ENCODE measurements at regions not wholly inside any gene's neighbourhood (a gene's known extent, or its start where the extent isn't known, plus 50 kb on each side); places are given as distances from the start of the nearest gene placed in this dataset.
"Not testable (repeated sequence)": the region's sequence is repeated elsewhere in the genome, so short reads cannot be mapped to it uniquely, and the experiment has no call there.

DNA sequence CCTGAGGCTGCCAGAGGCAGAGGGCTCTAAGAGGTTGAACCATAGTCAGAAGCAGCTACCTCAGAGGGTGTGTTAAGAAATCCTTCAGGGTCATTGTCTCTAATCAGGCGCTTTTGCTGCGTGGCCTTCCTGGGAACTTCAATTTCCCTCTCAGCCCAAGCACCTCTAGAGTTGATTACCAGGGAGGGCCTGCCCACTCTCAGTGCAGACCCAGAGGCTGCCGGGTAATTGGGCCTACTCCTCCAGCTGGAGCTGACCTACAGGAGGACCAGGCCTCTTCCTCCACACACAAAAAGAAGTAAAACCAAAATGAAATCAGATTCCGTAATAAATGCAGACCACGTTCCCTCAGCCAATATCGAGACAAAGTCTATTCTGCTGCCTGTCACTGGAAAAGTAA is 305.0 kb upstream of the CCL2 start:
- no peak for DNase-seq

DNA sequence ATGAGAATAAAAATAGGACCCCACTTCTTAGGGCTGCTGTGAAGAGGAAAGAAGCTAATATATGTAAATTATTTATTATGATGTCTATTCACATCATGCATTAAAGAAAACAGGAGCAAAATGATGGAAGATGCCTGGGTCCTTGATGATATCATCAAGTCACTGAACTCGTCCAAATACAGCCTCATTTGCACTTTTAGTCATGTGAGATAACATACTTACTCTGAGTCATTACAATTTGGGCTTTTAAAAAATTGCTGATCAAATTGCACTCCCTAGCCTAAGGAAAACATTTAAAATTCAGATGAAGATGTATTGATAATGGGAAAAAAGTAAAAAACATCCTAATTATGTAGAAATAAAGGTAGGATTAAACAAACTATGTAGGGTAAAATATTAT is 302.7 kb upstream of the CCL2 start:
- no peak for DNase-seq

DNA sequence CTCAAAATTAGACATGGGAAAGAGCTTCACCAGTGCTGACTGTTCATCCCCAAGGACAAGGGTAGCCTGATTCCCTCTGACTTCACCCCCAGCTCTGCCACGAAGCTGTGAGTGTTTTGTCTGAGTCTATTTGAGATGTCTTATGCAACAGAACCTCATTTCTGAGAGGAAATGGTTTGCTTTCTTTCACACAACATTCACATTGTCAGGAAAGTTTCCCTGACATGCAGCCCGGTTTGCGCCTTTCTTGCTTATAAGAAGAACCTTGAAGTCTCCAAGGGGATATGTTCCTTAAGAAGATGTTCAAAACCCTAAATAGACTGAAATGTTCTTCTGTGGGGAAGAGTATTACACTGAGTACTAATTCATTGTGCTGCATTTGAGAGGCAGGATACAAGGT is 300.5 kb upstream of the CCL2 start:
- DNase-seq = no peak

DNA sequence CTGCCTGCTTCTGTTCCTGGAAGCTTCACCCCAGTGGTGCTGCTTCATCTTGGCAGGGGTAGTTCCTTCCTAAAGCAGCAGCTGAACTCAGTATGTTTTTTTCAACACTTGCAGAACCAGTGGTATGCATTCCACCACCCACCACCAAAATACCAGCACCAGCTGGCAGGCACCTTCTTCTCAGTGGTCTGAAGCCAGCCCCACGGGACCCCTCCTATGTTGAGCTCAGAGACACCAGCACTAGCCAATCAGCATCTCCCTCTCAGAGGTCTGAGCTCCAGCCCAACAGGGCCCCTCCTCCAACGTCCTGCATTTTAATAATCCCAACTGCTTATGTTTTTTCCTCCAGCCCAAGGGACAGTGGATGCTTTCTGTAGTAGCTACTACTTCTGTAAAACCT is 299.6 kb upstream of the CCL2 start:
- no peak for DNase-seq

DNA sequence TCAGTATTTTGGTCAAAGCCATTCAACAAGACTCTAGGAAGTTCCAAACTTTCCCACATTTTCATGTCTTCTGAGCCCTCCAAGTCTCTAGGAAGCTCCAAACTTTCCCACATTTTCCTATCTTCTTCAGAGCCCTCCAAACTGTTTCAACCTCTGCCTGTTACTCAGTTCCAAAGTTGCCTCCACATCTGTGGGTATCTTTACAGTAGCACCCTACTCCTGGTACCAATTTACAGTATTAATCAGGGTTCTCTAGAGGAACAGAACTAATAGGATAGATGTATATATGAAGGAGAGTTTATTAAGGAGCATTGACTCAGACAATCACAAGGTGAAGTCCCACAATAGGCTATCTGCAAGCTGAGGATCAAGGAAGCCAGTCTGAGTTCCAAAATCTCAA is 296.0 kb upstream of the CCL2 start:
- DNase-seq = not testable (repeated sequence)

DNA sequence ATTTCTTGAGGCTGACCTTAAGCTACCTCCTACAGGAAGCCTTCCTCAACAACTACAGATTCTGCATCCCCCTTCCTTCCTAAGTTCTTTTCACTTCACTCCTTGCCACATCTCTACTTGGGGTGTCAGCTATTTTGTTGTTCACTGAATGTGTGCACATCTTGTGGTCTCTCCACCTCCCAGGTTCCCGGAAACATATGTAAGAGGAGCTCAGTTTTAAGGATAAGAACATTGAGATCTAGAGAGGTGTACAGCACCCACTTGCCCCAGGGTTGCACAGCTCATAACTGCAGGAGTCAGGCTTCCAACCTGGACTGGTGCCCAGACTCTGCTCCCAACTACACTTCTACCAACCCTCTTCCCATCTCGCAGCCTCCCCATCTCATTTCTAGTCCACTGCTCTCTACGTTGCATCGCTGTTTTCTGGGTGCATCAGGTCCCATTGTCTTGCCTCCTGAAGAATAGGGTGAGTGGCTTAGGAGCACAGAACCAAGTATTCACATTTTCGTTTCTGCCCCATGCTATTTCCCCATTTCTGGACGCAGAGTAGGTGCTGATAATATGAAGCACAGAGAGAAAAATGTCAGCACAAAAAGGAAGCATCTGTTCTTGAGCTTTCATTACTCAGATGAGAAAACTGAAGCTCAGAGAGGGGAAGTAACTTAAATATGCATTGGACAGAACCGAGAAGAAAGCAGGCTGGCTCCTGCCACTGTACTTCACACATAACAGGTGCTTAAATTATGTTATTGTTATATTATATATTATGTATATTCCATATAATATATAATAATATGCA is 292.0 kb upstream of the CCL2 start:
- DNase-seq = no peak

DNA sequence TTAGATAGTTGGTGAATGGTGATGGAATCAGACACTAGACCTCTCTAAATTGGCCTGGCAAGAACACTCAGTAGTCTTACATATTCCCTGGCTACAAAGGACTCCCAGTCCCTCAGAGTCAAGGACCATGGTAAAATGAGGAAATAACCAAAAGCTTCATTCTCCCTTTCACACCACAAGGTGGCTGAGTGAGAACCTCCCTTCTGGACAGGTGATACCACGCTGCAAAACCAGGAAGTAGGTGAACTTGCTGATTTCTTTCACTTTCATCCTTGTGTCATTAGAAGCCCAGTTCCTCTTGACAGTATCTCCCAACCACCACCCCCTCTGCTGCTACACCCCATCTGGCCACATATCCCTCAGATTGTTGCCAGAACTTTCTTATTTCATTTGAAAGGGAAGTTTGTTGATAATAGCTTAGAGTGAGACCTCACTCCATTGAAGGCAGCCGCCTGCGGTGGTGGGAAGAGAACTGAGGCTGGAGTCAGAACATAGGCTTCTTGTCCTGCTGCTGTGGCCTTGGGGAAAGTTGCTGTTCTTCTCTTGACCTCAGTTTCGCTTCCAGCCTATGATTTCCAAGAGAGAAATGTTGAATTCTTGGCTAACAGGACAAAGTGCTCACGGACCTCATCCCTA is 290.6 kb upstream of the CCL2 start:
- DNase-seq = no peak

DNA sequence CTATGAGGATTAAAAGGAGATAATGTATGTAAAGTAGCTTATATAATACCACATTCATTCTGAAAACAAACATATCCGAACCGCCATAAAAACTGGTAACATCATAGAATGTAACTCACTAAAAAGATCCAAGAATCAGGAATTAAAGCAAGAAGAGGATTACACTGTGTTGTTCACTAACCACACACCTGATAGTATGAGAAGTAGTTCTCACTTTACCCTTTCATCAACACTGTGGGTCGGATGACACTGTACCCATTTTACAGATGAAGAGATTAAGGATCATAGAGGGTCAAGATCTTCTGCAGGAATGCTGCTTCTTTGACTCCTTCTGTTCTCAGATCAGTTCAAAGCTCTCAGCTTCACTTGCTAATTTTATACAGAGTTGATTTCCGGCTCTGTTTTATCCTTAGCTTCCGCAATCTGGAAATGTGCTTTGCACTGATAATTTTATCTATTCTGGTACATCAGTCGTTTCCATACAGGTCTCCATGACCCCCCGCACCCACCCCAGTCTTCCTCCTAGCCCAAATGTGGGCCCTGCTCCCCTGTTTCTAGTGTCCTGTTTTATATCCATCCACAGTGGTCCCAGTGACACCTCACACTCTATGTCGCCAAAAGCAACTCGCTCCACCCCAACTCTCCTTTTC is 288.6 kb upstream of the CCL2 start:
- DNase-seq = no peak

DNA sequence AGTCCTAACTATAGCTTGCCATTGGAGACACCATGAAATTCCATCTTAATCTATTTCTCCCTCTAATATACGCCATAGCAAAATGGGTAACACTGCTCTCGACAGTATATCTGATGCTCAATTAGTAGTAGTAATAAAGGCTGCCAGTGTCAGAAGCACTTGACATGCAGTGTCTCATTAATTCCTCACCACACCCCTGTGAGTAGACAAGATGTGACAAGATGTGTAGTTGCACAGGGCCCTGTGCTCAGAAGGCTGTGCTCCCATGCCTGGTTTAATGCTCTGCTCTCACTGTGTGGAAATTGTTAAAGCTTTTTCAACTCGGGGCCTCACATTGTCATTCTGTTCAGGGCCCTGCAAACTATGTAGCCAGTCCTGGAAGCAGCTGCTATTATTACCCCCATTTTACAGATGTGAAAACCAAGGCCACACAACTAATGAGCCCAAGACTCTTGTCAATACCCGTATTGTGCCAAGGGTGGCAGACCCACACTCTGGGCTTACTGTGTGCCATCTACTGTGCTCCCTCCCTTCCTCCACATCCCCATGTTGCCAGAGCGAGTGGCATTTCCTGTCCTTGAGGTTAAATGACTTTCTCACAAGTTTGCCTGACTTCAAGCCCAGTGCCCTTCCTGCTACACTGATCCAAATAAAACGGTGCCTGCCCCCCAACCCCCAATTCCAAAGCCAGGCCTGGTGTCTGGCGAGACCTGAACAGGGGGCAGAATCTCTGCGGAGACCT is 287.3 kb upstream of the CCL2 start:
- DNase-seq = no peak

DNA sequence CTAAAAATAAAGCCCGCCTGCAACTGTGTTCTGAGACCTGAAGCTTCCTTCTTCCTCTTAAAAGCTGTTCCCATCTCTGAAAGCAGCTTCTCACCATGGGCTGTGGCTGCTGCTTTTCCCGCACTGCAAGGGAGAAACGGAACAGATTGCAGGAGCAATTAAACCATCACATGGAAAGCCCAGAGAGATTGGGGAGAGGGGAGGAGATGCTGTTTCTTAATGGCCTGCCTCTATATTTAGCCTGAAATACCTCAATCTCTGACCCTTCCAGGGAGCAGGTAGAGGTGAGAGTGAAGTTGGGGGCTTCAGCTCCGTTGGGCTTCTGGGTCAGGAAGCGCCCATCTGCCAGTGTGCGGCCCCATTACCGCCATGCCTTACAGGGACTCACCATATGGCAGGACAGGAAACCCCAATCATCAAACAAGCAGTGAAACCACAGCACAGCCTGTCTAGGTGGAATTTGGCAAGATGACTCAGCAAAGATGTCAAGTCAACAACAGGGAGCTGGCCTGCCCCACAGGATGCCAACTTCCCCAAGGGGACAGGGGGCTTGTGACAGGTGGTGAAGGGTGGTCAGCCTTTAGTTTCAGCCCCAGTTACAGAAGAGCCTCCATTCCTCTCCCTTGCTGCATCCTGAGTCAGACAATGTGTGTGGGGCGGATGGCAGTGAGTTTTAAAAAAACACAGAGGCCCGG is 286.6 kb upstream of the CCL2 start:
- DNase-seq = no peak

DNA sequence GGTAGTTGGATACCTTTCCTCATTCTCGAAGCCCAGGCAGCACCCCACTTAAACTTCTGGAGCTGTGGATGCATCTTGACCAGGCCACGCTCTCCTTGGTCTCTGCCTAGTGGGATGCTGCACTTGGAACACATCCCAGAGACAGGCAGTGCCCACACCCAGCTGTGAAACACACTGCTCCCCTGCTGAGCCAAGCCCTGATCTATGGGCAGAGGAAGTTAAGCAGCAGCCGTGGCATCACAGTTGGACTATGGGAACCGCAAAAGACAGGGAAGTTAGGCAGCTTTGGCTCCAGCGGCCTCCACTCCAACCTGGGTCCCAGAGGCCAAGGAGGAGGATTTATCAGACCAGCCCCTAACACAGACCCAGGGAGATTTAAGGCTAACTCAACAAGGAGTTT is 284.8 kb upstream of the CCL2 start:
- DNase-seq = no peak

DNA sequence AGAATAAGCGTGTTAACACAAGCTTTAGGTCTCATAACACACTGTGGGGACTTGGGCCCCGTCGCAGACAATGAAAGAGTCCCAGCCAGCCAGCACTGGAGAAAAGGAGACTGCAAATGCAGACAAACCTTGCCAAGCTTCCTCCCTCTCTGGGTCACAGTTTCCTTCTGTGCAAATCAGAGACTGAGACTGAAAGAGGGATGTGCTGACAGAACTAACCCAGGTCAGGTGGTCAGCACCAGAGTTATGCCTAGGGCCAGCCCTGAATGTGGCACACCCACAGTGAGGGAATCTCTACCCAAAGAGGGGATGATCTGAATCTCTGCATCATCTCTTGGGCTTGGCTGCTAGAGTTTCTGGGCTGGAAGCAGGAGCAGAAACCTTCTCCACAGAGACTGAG is 282.3 kb upstream of the CCL2 start:
- no peak for DNase-seq

DNA sequence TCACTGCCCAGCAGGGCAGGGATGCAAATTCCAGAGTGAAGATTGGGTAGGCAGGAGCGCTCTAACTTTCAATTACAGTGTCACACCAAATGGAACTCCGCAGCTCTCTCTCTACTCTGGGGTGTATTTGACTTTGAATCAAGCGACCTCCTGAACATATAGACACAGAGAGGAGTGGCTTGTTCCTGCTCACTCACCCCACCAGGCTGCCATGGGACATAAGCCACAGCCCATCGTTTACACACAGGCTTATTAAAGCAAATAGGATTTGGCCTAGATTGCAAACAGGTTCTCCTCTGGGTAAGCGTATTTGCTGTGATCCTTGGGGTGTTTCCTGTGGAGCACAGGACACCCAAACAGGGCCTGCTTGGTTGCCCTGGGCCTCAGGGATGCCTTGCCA is 281.6 kb upstream of the CCL2 start:
- no peak for DNase-seq

DNA sequence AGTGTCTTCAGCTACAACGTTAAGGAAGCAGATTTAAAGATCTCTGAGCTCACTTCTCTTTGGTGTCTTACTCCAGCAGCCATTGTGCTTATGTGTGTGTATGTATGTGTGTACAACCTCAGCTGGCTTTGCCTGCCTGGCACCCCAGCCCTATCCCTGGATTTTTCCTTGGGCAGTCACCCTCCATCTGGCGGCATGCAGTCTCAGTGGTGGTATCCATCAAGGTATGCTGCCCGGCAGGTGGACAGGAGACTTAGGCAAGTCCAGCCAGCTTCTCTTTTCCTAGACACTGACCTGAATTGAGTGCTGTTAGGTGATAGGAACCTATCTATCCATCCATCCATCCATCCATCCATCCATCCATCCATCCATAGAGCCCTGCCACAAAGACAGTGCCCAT is 280.8 kb upstream of the CCL2 start:
- DNase-seq = no peak

DNA sequence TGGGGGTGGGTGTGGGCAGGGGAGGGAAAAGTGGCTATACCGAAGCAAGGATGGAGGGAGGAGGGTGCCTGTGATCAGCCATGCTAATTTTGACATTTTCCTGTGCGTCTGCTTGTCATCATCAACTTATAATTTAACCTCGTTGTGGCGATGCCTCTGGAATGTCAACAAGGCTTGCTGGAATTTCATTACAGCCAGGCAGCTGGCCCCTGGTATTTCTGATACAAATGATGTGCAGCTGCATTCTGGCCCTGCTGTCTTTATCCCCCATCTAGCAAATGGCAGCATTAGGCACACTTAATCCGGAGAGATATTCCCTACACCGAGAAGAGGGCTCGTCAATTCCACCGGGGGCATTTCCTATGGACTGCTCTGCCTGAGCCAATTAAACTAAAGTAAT is 278.3 kb upstream of the CCL2 start:
- no peak for DNase-seq

DNA sequence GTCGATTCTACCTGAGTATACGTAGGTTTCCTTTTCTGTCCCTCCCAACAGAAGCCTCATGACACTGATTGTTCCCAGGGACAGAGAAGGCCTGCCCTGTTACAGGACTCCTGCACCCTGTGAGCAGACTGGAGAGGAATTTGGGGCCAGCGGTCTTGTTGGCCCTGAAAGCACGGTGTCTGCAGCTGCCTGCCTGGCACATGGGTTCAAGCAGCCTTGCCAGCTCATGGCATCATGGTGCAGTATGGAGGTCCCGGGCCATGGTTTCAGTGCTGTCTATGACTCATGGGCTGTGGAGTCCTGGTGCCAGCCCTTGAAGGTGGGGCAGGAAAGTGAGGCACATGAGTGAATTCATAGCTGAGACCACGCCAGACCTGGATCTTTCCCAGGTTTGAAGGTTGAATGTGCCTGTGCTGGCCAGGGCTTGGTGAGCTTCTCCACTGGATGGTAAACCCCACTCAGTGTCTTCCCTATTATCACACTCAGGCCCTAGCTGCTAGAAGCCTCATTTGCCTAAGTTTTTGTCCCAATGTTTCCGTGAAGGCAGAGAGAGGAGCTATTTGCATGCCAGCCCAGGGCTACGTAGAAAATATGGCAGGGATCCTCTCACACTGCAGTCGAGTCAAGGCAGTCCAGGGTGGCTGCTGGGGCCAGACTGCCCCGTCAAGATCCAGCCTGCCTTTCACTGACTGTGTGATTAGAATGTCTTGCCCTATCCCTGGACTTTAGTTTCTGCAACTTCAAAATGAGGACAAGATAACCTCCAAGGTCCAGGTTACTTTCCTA is 277.2 kb upstream of the CCL2 start:
- DNase-seq = no peak

DNA sequence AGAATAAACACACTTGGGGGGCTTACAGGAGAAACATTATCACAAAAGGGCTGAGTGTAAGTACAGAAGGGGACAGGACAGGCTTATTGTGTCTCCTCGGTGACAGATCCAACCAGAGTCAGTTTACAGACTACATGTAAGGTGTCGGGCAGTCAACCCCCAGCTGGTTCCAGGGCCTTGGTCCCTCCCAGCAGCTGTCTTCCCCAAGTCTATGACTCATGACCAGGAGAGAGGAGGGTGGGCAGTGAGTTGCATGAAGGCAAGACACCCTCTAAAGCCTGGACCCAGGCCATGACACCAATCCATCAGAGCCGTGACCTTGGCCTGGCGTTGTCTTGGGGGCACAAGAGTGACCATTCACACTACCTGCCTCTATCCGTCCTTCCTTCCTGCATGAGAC is 276.2 kb upstream of the CCL2 start:
- DNase-seq = no peak

DNA sequence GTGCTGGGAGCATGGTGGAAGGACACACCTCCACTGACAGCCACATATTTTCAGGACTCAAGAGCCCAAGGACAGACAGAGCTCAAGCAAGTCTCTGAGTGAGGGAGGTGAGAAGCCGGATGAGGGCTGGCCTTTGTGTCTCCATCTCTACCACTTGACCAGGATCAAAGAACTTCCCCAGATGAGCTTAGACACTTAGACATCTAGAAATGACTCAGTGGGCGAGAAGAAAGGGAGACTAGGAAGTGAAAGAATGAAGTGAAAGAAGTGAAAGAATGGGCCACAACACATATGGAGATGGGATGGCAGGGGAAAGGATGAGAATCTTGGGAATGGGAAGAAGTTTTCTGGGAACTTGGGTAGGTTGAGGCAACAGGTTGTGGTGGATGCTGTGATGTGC is 274.9 kb upstream of the CCL2 start:
- DNase-seq = no peak

DNA sequence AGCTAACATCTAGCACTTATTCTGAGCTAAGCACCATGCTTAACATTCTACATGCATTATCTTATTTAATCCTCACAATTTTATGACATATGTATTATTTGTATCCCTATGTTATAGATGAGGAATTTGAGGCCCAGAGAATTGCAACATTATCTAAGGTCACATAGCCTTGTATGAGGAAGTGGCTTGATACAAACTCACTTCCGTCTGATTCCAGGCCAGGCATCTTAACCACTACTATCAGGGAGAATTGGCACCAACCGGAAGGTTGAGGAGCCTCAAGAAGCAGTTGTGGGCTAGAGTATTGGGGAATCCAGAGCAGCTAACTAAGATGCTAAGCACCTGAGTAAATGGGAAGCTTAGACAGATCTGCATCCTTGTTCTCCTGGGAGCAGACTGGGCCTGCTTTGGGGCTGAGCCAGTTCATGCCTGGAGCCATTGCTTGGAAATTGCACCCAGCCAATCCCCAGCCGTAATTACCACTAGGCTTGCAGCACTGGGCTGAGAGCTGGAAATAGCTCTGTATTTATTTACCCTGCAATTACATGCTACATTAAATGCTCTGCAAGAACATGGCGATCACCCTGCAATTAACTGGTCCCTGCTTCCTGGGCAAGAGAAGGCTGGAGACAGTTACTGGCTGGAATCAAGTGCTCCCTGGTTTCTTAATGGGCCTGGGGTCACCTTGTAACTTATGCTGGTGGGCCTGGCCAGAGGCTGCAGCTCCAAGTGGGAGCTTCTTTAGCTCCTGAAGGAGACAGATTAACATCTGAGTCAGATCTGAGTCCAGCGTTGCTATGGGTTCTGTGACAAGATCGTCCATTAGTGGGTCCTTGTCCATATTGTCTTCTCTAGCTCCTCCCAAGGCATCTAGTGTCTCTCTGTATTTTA is 273.1 kb upstream of the CCL2 start:
- DNase-seq = no peak

DNA sequence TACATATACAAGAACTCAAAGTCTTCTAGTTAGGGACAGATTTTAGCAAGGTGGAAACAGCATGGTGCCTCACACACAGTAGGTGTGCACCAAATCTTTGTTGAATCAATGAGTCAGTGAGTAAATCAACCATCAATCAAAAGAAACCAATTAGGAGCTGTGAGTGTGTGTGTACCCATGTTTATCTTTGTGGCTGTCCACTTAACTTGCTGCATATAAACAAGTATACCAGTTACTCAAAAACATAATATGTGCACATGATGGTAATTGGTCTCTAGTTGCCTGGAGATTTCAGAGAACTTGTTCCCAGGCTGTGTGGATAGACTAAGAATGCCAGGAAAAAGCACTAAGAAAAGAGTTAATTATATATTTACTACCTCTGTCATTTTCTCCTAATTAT is 272.2 kb upstream of the CCL2 start:
- no peak for DNase-seq
